GM12878 (cell line): ENCODE measurements at regions not wholly inside any gene's neighbourhood (a gene's known extent, or its start where the extent isn't known, plus 50 kb on each side); places are given as distances from the start of the nearest gene placed in this dataset.

ENCODE experiments used
- CTCF ChIP-seq, 3 experiments: IDR thresholded peaks in 2 of 3; conservative IDR thresholded peaks in 1 of 3; 2 replicates each; pipeline ENCODE4 v1.5.1; 2011; ENCODE audit warnings: low read depth in 3 of 3, low read length in 3 of 3, mild to moderate bottlenecking in 3 of 3, control low read depth in 2 of 3, moderate library complexity in 2 of 3, inconsistent platforms in 1 of 3, mixed read lengths in 1 of 3; ENCODE audit not compliant: control insufficient read depth in 2 of 3, insufficient read depth in 1 of 3; ENCODE audit errors: extremely low read depth in 1 of 3
- CUX1 ChIP-seq: IDR thresholded peaks from 2 replicates; pipeline ENCODE4 v1.6.1; 2012; ENCODE audit warnings: improper control_type of control experiment, low read depth, low read length; ENCODE audit not compliant: insufficient replicate concordance
- GABPA ChIP-seq: IDR thresholded peaks from 2 replicates; pipeline ENCODE4 v1.6.1; 2014; ENCODE audit warnings: antibody characterized with exemption, low read depth, mild to moderate bottlenecking, inconsistent platforms
- RAD21 ChIP-seq: IDR thresholded peaks from 2 replicates; pipeline ENCODE4 v1.6.1; 2011; ENCODE audit warnings: mild to moderate bottlenecking, low read depth, low read length, moderate library complexity; ENCODE audit not compliant: insufficient read depth
- RELB ChIP-seq: fragments of 450-650 bp; IDR thresholded peaks from 2 replicates; pipeline ENCODE4 v1.6.1; 2017; ENCODE audit warnings: low read depth, mild to moderate bottlenecking, moderate library complexity
- ZBED1 ChIP-seq: IDR thresholded peaks from 2 replicates; pipeline ENCODE4 v1.6.1; 2016; ENCODE audit warnings: borderline replicate concordance

GRCh38 chrX:113391875-113392274 lies 551.2 kb upstream of the AMOT start:
- no peak for TF ChIP-seq GABPA
- TF ChIP-seq CTCF (IDR thresholded peaks at IDR 0.05 in 2 of 3, conservative IDR thresholded peaks at IDR 0.05 in 1 of 3; ENCODE audit: control insufficient read depth in 2 of 3, extremely low read depth in 1 of 3, insufficient read depth in 1 of 3, low read depth in 3 of 3, low read length in 3 of 3): no peak
- no peak for TF ChIP-seq CUX1
- TF ChIP-seq ZBED1: no peak
- TF ChIP-seq RAD21: no peak
- TF ChIP-seq RELB: no peak
